Kidney (tissue), 13 donors: ENCODE measurements at regions not wholly inside any gene's neighbourhood (a gene's known extent, or its start where the extent isn't known, plus 50 kb on each side); places are given as distances from the start of the nearest gene placed in this dataset.

Experiments used
- DNase-seq, 5 donors: peaks; one replicate each; pipeline ENCODE4 v3.0.0-alpha.2; 2013 to 2020
- FAIRE-seq: peaks from 2 replicates; lab custom pipeline; 2012; peaks lifted over from hg19 to GRCh38; lab: Jason Lieb, UNC
- H3K27ac ChIP-seq, 2 donors: one replicate each; pipeline ENCODE4 v1.7.0; 2013; ENCODE audit warnings: low read depth in 2 of 2, low read length in 2 of 2, inconsistent platforms in 1 of 2
- H3K27me3 ChIP-seq: one replicate; pipeline ENCODE4 v1.7.1; 2013; ENCODE audit warnings: low read length, inconsistent platforms; ENCODE audit not compliant: control insufficient read depth, insufficient read depth
- H3K36me3 ChIP-seq, 3 donors: one replicate each; pipeline versions ENCODE4 v1.7.0 to v1.7.1; 2013; ENCODE audit warnings: low read length in 3 of 3, control low read depth in 1 of 3, inconsistent platforms in 1 of 3; ENCODE audit not compliant: insufficient read depth in 3 of 3, control insufficient read depth in 2 of 3
- H3K4me1 ChIP-seq, 3 donors: one replicate each; pipeline versions ENCODE4 v1.7.0 to v1.7.1; 2013; ENCODE audit warnings: low read length in 3 of 3, inconsistent platforms in 1 of 3, low read depth in 1 of 3; ENCODE audit not compliant: control insufficient read depth in 2 of 3, insufficient read depth in 2 of 3
- H3K4me3 ChIP-seq, 3 donors: one replicate each; pipeline versions ENCODE4 v1.7.0 to v1.8.1; 2013; ENCODE audit warnings: low read length in 3 of 3, control low read depth in 1 of 3, inconsistent platforms in 1 of 3
- H3K9ac ChIP-seq, 3 donors: one replicate each; pipeline versions ENCODE4 v1.7.0 to v1.7.1; 2013; ENCODE audit warnings: low read length in 3 of 3, control low read depth in 1 of 3, inconsistent platforms in 1 of 3
- H3K9me3 ChIP-seq, 3 donors: one replicate each; pipeline versions ENCODE4 v1.7.0 to v1.7.1; 2013; ENCODE audit warnings: low read length in 3 of 3, control low read depth in 1 of 3, inconsistent platforms in 1 of 3; ENCODE audit not compliant: control insufficient read depth in 2 of 3, insufficient read depth in 1 of 3
- intact Hi-C: fragments of 100-400 bp; cut with DNase I; formaldehyde crosslinking; loops from one replicate; pipeline ENCODE4 v1.11.1; 2022
- TF ChIP-seq, protein P1 (sequence below): IDR thresholded peaks from 3 replicates; pipeline ENCODE4 v1.5.1; 2012; ENCODE audit warnings: mild to moderate bottlenecking, moderate library complexity, borderline replicate concordance; ENCODE audit not compliant: insufficient read depth; ENCODE audit errors: extremely low read depth
- donor health status: control.
- donor health status: control.
- donor health status: control.
- donor health status: control.
- donor health status: control.
- donor health status: DM: yes; HTN: yes; CAD: no.
- donor health status: Normal renal cell carcinoma (clear cell type).

DNA sequence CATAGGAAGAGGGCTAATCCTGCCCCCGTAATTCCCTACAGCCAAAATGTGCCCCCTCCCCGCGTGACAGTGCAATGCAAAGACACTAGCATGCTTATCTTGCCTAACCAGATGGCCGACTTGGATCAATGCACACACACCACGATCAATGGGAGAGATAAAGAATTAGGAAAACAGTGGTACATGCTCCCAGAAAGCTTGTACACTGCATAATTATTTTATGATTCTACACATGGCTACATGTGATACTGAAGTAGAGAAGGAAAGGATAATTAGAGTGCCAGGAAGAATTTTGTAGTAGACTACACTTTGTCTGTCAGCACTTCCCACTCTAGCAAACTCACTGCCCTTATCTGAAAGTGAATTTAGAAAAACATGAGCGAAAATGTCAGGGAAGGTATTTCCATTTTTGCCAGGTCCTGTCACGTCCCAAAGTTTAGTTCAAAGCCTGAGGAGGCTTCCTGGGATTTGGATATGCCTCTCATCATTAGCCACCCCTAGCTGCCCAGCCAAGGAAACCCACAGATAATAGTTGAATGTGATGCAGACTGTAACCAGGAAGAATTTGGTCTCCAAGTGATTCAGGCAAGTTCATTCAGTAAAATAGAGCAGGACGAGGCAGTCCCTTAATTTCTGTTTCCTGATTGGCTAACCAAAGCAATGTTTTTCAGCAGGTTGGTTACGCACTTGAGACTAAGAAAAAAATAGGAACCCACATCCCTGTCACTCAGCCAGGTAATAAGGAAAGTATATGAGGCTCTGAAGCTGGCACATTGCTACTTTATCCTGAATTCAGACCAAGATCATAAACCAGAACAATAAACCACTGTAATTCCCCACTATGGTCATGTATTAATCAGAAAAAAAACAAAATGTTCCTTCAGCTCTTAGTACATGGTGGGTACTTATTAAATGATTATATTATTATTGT, 199.6 kb upstream of the OTX2 start:
- TF ChIP-seq, protein P1, sequence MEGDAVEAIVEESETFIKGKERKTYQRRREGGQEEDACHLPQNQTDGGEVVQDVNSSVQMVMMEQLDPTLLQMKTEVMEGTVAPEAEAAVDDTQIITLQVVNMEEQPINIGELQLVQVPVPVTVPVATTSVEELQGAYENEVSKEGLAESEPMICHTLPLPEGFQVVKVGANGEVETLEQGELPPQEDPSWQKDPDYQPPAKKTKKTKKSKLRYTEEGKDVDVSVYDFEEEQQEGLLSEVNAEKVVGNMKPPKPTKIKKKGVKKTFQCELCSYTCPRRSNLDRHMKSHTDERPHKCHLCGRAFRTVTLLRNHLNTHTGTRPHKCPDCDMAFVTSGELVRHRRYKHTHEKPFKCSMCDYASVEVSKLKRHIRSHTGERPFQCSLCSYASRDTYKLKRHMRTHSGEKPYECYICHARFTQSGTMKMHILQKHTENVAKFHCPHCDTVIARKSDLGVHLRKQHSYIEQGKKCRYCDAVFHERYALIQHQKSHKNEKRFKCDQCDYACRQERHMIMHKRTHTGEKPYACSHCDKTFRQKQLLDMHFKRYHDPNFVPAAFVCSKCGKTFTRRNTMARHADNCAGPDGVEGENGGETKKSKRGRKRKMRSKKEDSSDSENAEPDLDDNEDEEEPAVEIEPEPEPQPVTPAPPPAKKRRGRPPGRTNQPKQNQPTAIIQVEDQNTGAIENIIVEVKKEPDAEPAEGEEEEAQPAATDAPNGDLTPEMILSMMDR: no peak
- DNase-seq: peak in 1 of 5 donors; percentile 1

DNA sequence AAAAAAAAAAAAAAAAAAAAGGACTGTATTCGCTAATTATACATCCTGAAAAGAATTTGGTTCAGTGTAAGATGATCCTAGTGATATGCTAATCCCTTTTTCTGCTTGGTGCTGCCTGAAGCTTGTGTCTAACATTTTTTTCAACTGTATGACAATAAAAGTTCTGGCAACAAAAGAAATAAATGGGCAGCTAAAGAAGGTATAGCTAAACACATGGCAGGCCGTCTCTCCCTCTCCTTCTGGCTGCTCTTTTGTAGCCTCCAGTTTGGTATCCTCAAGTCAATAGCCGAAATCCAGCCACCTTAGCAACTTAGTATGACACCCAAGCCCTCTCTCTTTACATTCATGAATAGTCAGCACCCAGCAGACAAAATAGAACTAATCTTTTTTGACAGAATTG, 198.3 kb upstream of the OTX2 start:
- Histone ChIP-seq H3K27me3 (no peaks in the 10 kb centered on the region), H3K9ac (no peak overlapping the region), H3K36me3 (no peaks in the 10 kb centered on the region), H3K27ac (no peak overlapping the region), H3K4me1 (no peaks in the 10 kb centered on the region), H3K4me3 (no peak overlapping the region), H3K9me3 (no peaks in the 10 kb centered on the region)
- TF ChIP-seq, protein P1: no peak
- FAIRE-seq (no peak), DNase-seq (peak in 1 of 5 donors; percentile 3)
- intact Hi-C loops: no loop called here

More for the DNA sequence above, 199.6 kb upstream of the OTX2 start:
- no peak overlapping the region for H3K27ac ChIP-seq
- H3K4me1 ChIP-seq: no peaks in the 10 kb centered on the region
- H3K27me3 ChIP-seq: no peaks in the 10 kb centered on the region
- H3K4me3 ChIP-seq: no peak overlapping the region
- no peaks in the 10 kb centered on the region for H3K9me3 ChIP-seq
- no peaks in the 10 kb centered on the region for H3K36me3 ChIP-seq
- no peak overlapping the region for H3K9ac ChIP-seq
- intact Hi-C loops: no loop called here
- no peak for FAIRE-seq

DNA sequence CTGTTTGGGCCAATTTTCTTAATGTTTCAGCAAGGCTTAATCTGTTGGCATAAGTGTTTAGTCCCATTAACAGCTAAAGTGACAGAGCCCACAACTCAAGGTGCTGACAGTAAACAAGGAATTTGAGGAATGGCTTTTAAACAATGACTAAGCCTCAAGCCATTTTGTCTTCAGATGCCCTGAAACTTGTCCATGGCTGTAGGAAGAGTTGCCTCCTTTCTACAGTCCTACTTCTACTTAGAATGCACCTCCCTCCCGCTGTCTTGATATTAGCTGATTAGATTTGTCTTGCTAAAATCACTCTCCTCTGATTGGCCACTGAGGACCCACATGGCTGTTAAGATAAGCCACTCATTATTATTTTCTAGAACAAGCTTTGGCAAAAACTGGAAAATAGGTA, 188.4 kb upstream of the OTX2 start:
- Histone ChIP-seq H3K4me1 (no peaks in the 10 kb centered on the region), H3K4me3 (no peak overlapping the region), H3K9me3 (no peaks in the 10 kb centered on the region), H3K27ac (no peak overlapping the region), H3K36me3 (no peaks in the 10 kb centered on the region), H3K27me3 (no peaks in the 10 kb centered on the region), H3K9ac (no peak overlapping the region)
- FAIRE-seq (no peak), DNase-seq (no peak)
- TF ChIP-seq, protein P1: no peak
- intact Hi-C loops: no loop called here
